ENCODE measurements at regions not wholly inside any gene's neighbourhood (a gene's known extent, or its start where the extent isn't known, plus 50 kb on each side); places are given as distances from the start of the nearest gene placed in this dataset.

DNA sequence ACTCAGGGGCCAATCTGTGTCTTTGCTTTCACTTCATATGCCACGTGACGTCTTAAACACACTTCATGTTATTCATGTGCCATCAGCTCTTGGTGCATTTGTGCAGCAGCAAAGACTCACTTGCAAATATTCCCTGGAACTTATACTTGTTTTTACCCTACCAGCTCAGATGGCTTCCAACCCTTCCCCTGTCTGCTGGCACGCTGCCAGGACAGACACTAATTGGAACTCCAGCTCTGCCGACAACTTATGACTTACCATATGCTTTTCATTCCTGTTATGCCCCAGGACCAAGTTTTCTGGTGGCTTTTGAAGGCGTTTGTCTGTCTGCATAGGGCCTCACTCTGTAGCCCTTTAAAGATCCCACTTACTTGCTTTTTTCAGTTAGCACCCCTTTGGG, 261.7 kb upstream of the GNPDA2 start:
- H3K9me1 ChIP-seq (replicated peaks; ENCODE audit: control insufficient read depth, extremely low read depth, insufficient read depth, low read length): no peaks in the 10 kb centered on the region
- no peaks in the 10 kb centered on the region for H3K79me2 ChIP-seq (ENCODE audit: control insufficient read depth, insufficient read depth, low read length)
- no TSS peak for BruUV-seq (replicated peaks)
- H3K9me3 ChIP-seq (replicated peaks; ENCODE audit: control insufficient read depth, insufficient read depth, low read length): peaks cover 2% of the 10 kb centered on the region
- intact Hi-C loops (cut with micrococcal nuclease): no loop called here
- no peaks in the 10 kb centered on the region for H3K4me1 ChIP-seq (ENCODE audit: control insufficient read depth, extremely low read depth, insufficient read depth, low read length)
- no peaks in the 10 kb centered on the region for H4K20me1 ChIP-seq (replicated peaks; ENCODE audit: control insufficient read depth, extremely low read depth, insufficient read depth, low read length)
- dilution Hi-C loops (cut with MboI; ENCODE audit: extremely low pct_ligation_motif_present, low sequenced_read_pairs): no loop called here
- TF ChIP-seq POLR2A (IDR thresholded peaks at IDR 0.05; ENCODE audit: low read depth, low read length): no peak
- no peak for TF ChIP-seq FOS (IDR thresholded peaks at IDR 0.05; ENCODE audit: borderline replicate concordance, insufficient read depth, low read length)
- TF ChIP-seq GATA2 (IDR thresholded peaks at IDR 0.05; ENCODE audit: insufficient read depth, insufficient read length, low read depth, low read length): no peak
- no peak for TF ChIP-seq EZH2 (IDR thresholded peaks at IDR 0.05; ENCODE audit: borderline replicate concordance, low read depth, low read length, severe bottlenecking)
- no peak for TF ChIP-seq MYC (IDR thresholded peaks at IDR 0.05; ENCODE audit: low read depth, low read length)
- no peak for TF ChIP-seq JUN (IDR thresholded peaks at IDR 0.05; ENCODE audit: borderline replicate concordance, insufficient read depth, insufficient read length, low read depth)
- no peak for TF ChIP-seq POLR2AphosphoS5 (IDR thresholded peaks at IDR 0.05; ENCODE audit: insufficient read depth, low read depth, low read length)
- TF ChIP-seq, protein P1, sequence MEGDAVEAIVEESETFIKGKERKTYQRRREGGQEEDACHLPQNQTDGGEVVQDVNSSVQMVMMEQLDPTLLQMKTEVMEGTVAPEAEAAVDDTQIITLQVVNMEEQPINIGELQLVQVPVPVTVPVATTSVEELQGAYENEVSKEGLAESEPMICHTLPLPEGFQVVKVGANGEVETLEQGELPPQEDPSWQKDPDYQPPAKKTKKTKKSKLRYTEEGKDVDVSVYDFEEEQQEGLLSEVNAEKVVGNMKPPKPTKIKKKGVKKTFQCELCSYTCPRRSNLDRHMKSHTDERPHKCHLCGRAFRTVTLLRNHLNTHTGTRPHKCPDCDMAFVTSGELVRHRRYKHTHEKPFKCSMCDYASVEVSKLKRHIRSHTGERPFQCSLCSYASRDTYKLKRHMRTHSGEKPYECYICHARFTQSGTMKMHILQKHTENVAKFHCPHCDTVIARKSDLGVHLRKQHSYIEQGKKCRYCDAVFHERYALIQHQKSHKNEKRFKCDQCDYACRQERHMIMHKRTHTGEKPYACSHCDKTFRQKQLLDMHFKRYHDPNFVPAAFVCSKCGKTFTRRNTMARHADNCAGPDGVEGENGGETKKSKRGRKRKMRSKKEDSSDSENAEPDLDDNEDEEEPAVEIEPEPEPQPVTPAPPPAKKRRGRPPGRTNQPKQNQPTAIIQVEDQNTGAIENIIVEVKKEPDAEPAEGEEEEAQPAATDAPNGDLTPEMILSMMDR (IDR thresholded peaks at IDR 0.05; ENCODE audit: extremely low read depth in 1 of 2, insufficient read depth in 1 of 2, low read depth in 1 of 2, low read length in 2 of 2): no peak
- TF ChIP-seq, protein P2, sequence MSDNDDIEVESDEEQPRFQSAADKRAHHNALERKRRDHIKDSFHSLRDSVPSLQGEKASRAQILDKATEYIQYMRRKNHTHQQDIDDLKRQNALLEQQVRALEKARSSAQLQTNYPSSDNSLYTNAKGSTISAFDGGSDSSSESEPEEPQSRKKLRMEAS (IDR thresholded peaks at IDR 0.05; ENCODE audit: insufficient read depth, insufficient read length): no peak
- H3K27me3 ChIP-seq (ENCODE audit: control insufficient read depth in 2 of 2, insufficient read depth in 2 of 2, low read length in 2 of 2): no peaks in the 10 kb centered on the region
- ChIA-PET CTCF (no interaction called here), POLR2A (no interaction called here)
- no peak overlapping the region for H3K4me3 ChIP-seq (replicated peaks in 1 of 3; ENCODE audit: insufficient read depth in 1 of 3, low read depth in 1 of 3, low read length in 3 of 3)
- FAIRE-seq (no peak), DNase-seq (ENCODE audit: low read depth, low spot score) (no peak)
- no peak overlapping the region for H3K27ac ChIP-seq (ENCODE audit: insufficient read depth, low read depth, low read length)
- H3K4me2 ChIP-seq (ENCODE audit: insufficient read depth, low read length): no peak overlapping the region
- no peak overlapping the region for H3K9ac ChIP-seq (replicated peaks; ENCODE audit: extremely low read depth, insufficient read depth, low read length)
- H2AFZ ChIP-seq (ENCODE audit: low read depth, low read length): no peak overlapping the region
- H3K36me3 ChIP-seq (ENCODE audit: control insufficient read depth in 2 of 2, extremely low read depth in 1 of 2, insufficient read depth in 2 of 2, low read length in 2 of 2): no peaks in the 10 kb centered on the region

Measured in endothelial cell of umbilical vein (primary cell).